DMS153 treated with DMSO at 0.1 percent for 48 hours (cell line): ENCODE measurements at regions not wholly inside any gene's neighbourhood (a gene's known extent, or its start where the extent isn't known, plus 50 kb on each side); places are given as distances from the start of the nearest gene placed in this dataset.
A peak's percentile ranks its signal among the peaks of the same experiment; 100 is the strongest.

Experiments
- DNase-seq: peaks from one replicate; lab custom pipeline; 2025; ENCODE audit not compliant: unreplicated experiment; lab: John Stamatoyannopoulos, UW

- DNase-seq = no peak
Observed at GRCh38 chr7:125154930-125155329, 225.3 kb upstream of the POT1 start.

GRCh38 chr7:125149151-125149550 lies 219.5 kb upstream of the POT1 start:
- DNase-seq = no peak

- no peak for DNase-seq
Observed at GRCh38 chr7:125147047-125147446, 217.4 kb upstream of the POT1 start.

- DNase-seq = no peak
Observed at GRCh38 chr7:125136755-125137532, 207.3 kb upstream of the POT1 start.

GRCh38 chr7:125136341-125136740 lies 206.7 kb upstream of the POT1 start:
- no peak for DNase-seq

- no peak for DNase-seq
Observed at GRCh38 chr7:125130173-125130572, 200.5 kb upstream of the POT1 start.

- no peak for DNase-seq
Observed at GRCh38 chr7:125127304-125127703, 197.7 kb upstream of the POT1 start.

- DNase-seq = no peak
Observed at GRCh38 chr7:125126376-125126775, 196.8 kb upstream of the POT1 start.

- no peak for DNase-seq
Observed at GRCh38 chr7:125125315-125125714, 195.7 kb upstream of the POT1 start.

- DNase-seq = peak; percentile 23
Observed at GRCh38 chr7:125122173-125122572, 192.5 kb upstream of the POT1 start.

GRCh38 chr7:125119559-125120115 lies 190.0 kb upstream of the POT1 start:
- no peak for DNase-seq

- no peak for DNase-seq
Observed at GRCh38 chr7:125118444-125118843, 188.8 kb upstream of the POT1 start.

- no peak for DNase-seq
Observed at GRCh38 chr7:125112850-125113249, 183.2 kb upstream of the POT1 start.

- DNase-seq = no peak
Observed at GRCh38 chr7:125099519-125099918, 169.9 kb upstream of the POT1 start.

GRCh38 chr7:125098377-125098970 lies 168.8 kb upstream of the POT1 start:
- no peak for DNase-seq

- no peak for DNase-seq
Observed at GRCh38 chr7:125090596-125090995, 161.0 kb upstream of the POT1 start.

- DNase-seq = no peak
Observed at GRCh38 chr7:125089171-125089570, 159.5 kb upstream of the POT1 start.

GRCh38 chr7:125088555-125088954 lies 158.9 kb upstream of the POT1 start:
- DNase-seq = no peak

- no peak for DNase-seq
Observed at GRCh38 chr7:125085084-125085483, 155.5 kb upstream of the POT1 start.

- no peak for DNase-seq
Observed at GRCh38 chr7:125084196-125084595, 154.6 kb upstream of the POT1 start.

GRCh38 chr7:125074141-125074540 lies 144.5 kb upstream of the POT1 start:
- no peak for DNase-seq

GRCh38 chr7:125065546-125065945 lies 135.9 kb upstream of the POT1 start:
- DNase-seq = no peak
